Esophagus (tissue), 2 donors: ENCODE measurements at regions not wholly inside any gene's neighbourhood (a gene's known extent, or its start where the extent isn't known, plus 50 kb on each side); places are given as distances from the start of the nearest gene placed in this dataset.
"Not testable (repeated sequence)": the region's sequence is repeated elsewhere in the genome, so short reads cannot be mapped to it uniquely, and the experiment has no call there.

Source experiments
- H3K27ac ChIP-seq, 2 donors: one replicate each; pipeline ENCODE4 v1.5.1; 2013; ENCODE audit warnings: low read depth in 2 of 2, mild to moderate bottlenecking in 2 of 2, inconsistent platforms in 1 of 2, low read length in 1 of 2, moderate library complexity in 1 of 2
- H3K27me3 ChIP-seq, 2 donors: one replicate each; pipeline ENCODE4 v1.6.1; 2013; ENCODE audit warnings: low read length in 2 of 2, control low read depth in 1 of 2, mild to moderate bottlenecking in 1 of 2; ENCODE audit not compliant: insufficient read depth in 2 of 2, control insufficient read depth in 1 of 2
- H3K36me3 ChIP-seq, 2 donors: one replicate each; pipeline ENCODE4 v1.6.1; 2013; ENCODE audit warnings: low read length in 1 of 2; ENCODE audit not compliant: control insufficient read depth in 2 of 2, insufficient read depth in 2 of 2
- H3K4me1 ChIP-seq, 2 donors: one replicate each; pipeline ENCODE4 v1.6.1; 2013; ENCODE audit warnings: low read length in 1 of 2; ENCODE audit not compliant: control insufficient read depth in 2 of 2, insufficient read depth in 2 of 2
- H3K4me3 ChIP-seq, 2 donors: one replicate each; pipeline ENCODE4 v1.5.1; 2013; ENCODE audit warnings: low read length in 2 of 2, mild to moderate bottlenecking in 2 of 2, low read depth in 1 of 2, moderate library complexity in 1 of 2
- H3K9me3 ChIP-seq, 2 donors: one replicate each; pipeline ENCODE4 v1.6.1; 2013; ENCODE audit warnings: mild to moderate bottlenecking in 2 of 2, low read depth in 1 of 2, low read length in 1 of 2, moderate library complexity in 1 of 2; ENCODE audit not compliant: control insufficient read depth in 2 of 2, insufficient read depth in 1 of 2
- WGBS, 2 donors: extraction: QIAGEN DNeasy Blood & Tissue Kit; methylation state at CpG; one replicate each; pipeline ENCODE4 v1.1.7; 2013; 5-methylcytosine and 5-hydroxymethylcytosine counted together
- donor health status: healthy with polysubstance abuse.
- donor health status: Bipolar disorder and iron deficiency.

DNA sequence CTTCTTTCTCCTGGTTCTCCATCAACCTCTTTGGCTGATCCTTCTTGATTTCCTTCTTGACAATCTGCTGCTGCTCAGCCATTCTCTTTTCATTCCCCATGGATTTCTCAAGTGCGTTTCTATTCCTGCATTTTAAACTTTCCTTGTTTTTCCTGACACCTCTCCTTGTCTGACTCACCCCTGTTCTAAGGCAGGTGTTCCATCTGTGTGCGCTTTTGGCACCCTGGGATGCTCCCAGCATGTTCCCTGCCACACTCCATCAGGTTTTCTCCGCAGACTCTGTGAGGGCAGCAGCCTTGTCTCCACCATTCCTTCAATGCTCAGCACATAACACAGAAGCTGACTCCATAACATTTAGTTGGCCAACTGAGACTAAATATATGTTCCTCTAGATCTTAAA is 1618.2 kb downstream of the SPATA31A7 start:
- not testable (repeated sequence) for H3K27me3 ChIP-seq, H3K27ac ChIP-seq, H3K36me3 ChIP-seq, H3K4me3 ChIP-seq, H3K4me1 ChIP-seq, H3K9me3 ChIP-seq
- 49 to 51% methylated on average over 3 of the region's 3 CpGs for WGBS, 2 donors

DNA sequence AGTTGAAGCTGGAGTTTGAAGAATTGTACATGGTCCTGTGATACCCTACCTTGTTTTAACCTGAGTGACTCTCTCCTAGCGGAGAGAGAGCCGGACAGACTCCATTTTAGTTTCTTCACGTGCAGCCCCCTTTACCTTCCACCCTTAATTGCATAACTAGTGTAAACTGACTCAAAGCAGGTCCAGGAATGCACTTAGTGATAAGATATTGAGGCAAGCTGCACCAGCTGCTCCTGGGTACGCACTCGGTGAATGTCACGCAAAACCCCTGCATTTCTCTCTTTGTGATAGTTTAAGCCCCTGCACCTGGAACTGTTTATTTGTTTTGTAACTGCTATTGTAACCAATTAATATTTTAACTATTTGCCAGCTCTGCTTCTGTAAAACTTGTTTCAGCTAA is 1620.5 kb downstream of the SPATA31A7 start:
- not testable (repeated sequence) for H3K27ac ChIP-seq, H3K36me3 ChIP-seq, H3K4me3 ChIP-seq, H3K9me3 ChIP-seq, H3K4me1 ChIP-seq, H3K27me3 ChIP-seq
- 59 to 79% methylated on average over 6 of the region's 6 CpGs for WGBS, 2 donors

DNA sequence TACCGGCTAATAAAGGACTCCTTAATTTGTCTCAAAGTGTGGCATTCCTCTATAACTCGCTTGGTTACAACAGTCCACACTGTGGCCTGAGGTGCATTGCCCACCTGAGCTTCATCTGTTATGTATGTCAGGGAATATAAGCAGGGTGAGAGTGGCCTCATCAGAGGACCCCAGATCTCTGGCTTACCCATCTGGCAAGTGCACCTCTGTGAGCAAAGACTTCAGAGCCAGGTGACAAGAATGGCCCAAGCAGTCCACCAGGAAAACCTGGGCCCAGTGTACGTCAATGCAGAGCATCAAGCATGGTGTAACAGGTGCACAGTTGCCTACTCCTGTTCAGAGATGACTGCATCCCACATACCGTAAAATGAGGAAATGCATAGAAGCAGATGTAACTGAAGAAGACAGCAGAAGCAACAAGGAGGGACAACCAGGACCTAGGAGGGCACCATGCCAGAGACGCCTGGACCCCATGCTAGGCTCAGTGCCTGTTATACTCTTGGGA is 1621.0 kb downstream of the SPATA31A7 start:
- H3K36me3 ChIP-seq, H3K4me3 ChIP-seq, H3K9me3 ChIP-seq, H3K4me1 ChIP-seq, H3K27me3 ChIP-seq, H3K27ac ChIP-seq: not testable (repeated sequence)
- WGBS, 2 donors, result 75 to 88% methylated on average over 5 of the region's 5 CpGs

DNA sequence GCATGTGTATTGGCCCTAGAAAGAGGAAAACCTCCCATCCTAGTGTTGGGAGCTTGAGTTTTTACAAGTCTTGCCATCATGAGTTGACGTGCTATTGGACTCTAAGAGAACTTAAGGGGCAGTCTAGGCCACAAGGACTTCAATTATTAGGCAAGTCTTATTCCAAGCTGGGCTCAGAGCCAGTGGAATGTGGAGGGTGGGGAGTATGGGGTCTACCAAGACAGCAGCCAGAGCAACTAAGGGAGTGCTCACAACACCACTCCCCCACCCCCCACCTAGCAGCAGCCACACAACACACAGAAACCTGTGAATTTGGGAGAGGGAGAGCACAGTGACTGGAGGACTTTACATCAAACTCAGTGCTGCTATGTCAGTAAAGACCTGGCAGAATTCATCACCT is 1625.6 kb downstream of the SPATA31A7 start:
- H3K36me3 ChIP-seq, H3K4me3 ChIP-seq, H3K27me3 ChIP-seq, H3K4me1 ChIP-seq, H3K27ac ChIP-seq, H3K9me3 ChIP-seq: not testable (repeated sequence)
- WGBS, 2 donors, result 45 to 48% methylated on average over 1 of the region's 1 CpG

DNA sequence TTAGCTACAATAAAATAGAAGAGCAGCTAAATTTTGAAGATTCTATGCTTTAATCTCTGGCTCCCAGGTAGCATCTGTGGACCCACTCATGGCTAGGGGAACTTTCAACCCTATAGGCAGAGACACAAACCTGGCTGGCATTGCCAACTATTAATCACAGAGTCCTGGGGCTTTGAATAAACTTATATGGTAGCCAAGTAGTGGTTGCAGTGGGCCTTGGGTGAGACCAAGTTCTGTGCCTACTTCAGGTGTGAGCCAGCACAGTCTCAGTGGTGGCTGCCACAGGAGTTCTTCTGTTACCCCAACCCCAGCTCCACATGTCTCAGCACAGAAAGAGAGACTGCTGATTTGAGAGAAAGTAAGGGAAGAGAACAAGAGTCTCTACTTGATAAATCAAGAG is 1626.5 kb downstream of the SPATA31A7 start:
- H3K4me1 ChIP-seq, H3K27me3 ChIP-seq, H3K27ac ChIP-seq, H3K9me3 ChIP-seq, H3K4me3 ChIP-seq, H3K36me3 ChIP-seq: not testable (repeated sequence)

DNA sequence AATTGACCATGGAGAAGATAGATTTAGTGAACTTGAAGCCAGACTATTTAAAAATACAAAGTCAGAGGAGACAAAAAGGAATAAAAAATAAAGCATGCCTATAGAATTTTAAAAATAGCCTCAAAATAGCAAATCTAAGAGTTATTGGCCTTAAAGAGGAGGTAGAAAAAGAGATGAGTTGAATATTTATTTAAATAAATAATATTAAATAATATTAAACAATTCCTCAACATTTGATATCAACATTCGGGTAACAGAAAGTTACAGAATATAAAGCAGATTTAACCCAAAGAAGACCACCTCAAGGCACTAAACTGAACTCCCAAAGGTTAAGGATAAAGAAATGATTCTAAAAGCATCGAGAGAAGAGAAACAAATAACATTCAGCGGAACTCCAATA is 1627.4 kb downstream of the SPATA31A7 start:
- H3K4me1 ChIP-seq, H3K4me3 ChIP-seq, H3K9me3 ChIP-seq, H3K36me3 ChIP-seq, H3K27ac ChIP-seq, H3K27me3 ChIP-seq: not testable (repeated sequence)
- WGBS, 2 donors, result 73 to 86% methylated on average over 1 to 2 of the region's 3 CpGs

DNA sequence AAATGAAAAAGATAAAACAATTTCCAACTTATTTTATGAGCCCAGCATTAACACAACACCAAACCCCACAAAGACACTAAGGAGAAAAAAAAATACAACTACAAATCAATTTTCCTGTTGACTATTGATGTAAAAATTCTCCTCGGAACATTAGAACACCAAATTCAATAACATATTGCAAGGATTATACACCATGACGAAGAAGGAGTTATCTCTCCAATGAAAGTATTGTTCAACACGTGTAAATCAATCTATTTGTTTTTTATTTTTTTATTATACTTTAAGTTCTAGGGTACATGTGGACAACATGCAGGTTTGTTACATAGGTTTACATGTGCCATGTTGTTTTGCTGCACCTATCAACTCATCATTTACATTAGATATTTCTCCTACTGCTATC is 1632.3 kb downstream of the SPATA31A7 start:
- H3K27me3 ChIP-seq, H3K4me3 ChIP-seq, H3K9me3 ChIP-seq, H3K36me3 ChIP-seq, H3K27ac ChIP-seq, H3K4me1 ChIP-seq: not testable (repeated sequence)
- WGBS, 2 donors, result 46 to 55% methylated on average over 3 of the region's 3 CpGs

DNA sequence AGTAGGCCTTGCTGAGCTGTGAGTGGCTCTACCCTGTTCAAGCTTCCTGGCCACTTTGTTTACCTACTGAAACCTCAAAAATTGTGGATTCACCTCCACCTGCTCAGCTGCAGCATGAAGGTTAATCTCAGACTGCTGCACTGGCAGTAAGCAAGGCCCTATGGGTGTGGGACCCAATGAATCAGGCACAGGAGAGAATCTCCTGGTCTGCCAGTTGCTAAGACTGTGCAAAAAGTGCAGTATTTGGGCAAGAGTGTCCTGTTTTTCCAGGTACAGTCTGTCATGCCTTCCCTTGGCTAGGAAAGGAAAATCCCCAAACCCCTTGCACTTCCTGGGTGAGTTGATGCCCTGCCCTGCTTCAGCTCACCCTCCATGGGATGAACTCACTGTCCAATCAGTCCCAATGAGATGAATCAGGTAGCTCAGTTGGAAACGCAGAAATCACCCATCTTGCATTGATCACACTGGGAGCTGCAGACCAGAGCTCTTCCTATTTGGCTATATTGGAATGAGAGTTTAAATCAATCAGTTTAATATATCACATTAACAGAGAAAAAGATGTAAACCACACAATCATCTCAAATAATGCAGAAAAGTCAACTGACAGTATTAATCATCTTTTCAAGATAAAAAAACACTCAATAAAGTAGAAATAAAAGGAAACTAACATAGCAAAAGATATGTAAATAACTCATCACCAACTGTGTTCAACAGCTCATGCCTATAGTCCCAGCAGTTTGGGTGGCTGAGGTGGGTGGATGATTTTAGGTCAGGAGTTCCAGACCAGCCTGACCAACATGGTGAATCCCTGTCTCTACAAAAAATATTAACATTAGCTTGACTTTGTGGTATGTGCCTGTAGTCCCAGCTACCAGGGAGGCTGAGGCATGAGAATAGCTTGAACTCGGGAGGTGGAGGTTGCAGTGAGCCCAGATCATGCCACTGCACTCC is 1638.4 kb downstream of the SPATA31A7 start:
- H3K27me3 ChIP-seq, H3K27ac ChIP-seq, H3K4me3 ChIP-seq, H3K9me3 ChIP-seq, H3K4me1 ChIP-seq, H3K36me3 ChIP-seq: not testable (repeated sequence)
- 40 to 72% methylated on average over 1 of the region's 2 CpGs for WGBS, 2 donors

DNA sequence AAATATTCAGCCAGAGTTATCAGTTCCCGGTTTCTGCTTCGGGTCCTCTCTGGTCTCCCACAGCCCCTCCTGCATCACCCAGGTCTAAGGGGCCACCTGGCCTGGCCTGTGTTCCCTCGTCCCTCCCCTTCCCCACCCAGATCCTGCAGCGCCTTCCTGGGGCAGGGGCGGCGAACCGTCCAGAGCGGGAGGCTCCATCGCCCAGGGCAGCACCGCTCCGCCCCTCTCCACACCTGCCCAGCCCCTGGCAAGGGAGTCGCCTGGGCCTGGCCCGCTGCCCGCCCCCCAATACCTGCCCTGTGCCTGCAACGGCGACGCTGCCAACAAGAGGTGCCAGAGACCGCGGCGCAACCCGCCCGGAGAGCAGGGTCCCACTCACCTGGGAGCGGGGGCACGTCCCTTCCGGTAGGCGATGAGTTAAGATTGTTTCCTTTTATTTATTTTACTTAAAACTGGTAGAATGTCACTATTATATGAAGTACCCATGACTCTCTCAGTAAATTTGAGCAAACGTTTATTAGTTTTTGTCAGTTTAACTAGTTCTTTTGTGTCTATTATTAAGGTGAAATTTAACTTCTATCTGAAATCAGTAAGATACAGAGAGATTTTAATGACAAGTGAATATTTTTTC is 1641.1 kb downstream of the SPATA31A7 start:
- H3K9me3 ChIP-seq, H3K27ac ChIP-seq, H3K27me3 ChIP-seq, H3K36me3 ChIP-seq, H3K4me3 ChIP-seq, H3K4me1 ChIP-seq: not testable (repeated sequence)
- WGBS, 2 donors, result 16 to 17% methylated on average over 25 of the region's 27 CpGs
